Duodenal mucosa (tissue), 2 donors: ENCODE measurements at regions not wholly inside any gene's neighbourhood (a gene's known extent, or its start where the extent isn't known, plus 50 kb on each side); places are given as distances from the start of the nearest gene placed in this dataset.

Experiments used
- H3K27ac ChIP-seq: one replicate; pipeline ENCODE4 v1.7.0; 2013; ENCODE audit warnings: low read depth, low read length
- H3K27me3 ChIP-seq, 2 donors: one replicate each; pipeline ENCODE4 v1.7.0; 2013; ENCODE audit warnings: low read length in 2 of 2, control low read depth in 1 of 2; ENCODE audit not compliant: insufficient read depth in 2 of 2, control insufficient read depth in 1 of 2
- H3K36me3 ChIP-seq, 2 donors: one replicate each; pipeline ENCODE4 v1.7.0; 2013; ENCODE audit warnings: low read length in 2 of 2, control low read depth in 1 of 2; ENCODE audit not compliant: insufficient read depth in 2 of 2, control insufficient read depth in 1 of 2
- H3K4me1 ChIP-seq, 2 donors: one replicate each; pipeline ENCODE4 v1.7.0; 2013; ENCODE audit warnings: low read length in 2 of 2, control low read depth in 1 of 2; ENCODE audit not compliant: insufficient read depth in 2 of 2, control insufficient read depth in 1 of 2
- H3K4me3 ChIP-seq, 2 donors: one replicate each; pipeline ENCODE4 v1.7.0; 2013; ENCODE audit warnings: low read length in 2 of 2, low read depth in 1 of 2
- H3K9ac ChIP-seq, 2 donors: one replicate each; pipeline ENCODE4 v1.7.0; 2013; ENCODE audit warnings: low read length in 2 of 2, low read depth in 1 of 2
- H3K9me3 ChIP-seq, 2 donors: one replicate each; pipeline ENCODE4 v1.7.0; 2013; ENCODE audit warnings: low read length in 2 of 2, control low read depth in 1 of 2; ENCODE audit not compliant: control insufficient read depth in 1 of 2

DNA sequence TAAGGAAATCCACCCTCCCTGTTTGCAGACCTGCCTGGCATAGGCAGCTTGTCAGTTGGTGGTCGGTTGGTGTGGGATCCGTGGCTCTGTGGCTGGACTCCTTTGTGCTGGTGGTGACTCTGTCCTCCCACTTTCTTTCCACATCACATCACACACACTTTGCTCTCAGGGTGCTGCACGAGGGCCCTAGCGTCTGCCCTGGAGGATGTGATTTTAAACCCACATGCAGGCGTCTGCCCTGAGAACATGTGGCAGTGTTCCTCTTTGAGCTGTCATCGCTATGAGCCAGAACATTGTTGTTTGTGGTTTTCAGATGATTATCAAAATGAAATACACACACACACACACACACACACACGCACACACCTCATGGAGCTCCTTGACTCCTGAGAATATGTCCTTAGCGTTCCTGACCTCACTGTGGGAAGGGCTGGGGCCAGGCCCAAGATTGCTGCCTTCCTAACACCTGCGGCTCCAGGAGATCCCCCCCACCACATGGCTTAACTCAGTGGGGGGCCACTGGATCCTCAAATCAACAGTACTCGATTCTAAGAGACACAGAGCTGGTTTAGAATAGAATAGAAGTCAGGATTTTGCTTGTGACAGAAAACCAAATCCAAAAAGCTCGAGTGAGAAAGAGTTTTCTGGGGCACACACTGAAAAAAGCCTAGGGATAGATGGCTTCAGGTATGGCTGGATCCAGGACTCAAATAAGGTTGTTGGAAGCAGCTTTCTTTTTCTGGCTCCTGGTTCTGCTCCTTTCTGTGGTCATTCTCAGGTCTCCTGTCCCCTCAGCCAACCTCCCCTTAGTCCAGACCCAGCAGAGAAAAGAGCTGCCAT, 54.8 kb downstream of the RTP5 start:
- Histone ChIP-seq H3K4me1 (no peaks in the 10 kb centered on the region), H3K4me3 (no peak overlapping the region), H3K27ac (no peak overlapping the region), H3K9ac (no peak overlapping the region), H3K9me3 (no peaks in the 10 kb centered on the region), H3K27me3 (peaks cover 0 to 4% of the 10 kb centered on the region in 2 donors), H3K36me3 (no peaks in the 10 kb centered on the region)

DNA sequence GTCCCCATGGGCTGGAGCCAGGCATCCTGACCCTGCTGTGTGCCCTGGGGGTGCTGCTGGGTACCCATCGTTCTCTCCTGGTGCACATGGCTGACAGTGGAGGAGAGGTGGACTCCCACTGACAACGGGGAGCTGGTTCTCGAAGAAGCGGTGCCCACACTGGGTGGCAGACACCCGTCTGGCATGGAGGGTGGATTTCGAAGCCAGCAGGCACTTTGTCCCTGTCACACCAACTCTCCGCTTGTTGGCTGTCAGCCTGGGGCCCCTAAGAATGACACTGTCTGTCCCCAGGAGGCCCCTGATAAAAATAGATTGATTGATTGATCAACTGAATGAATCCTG, 55.4 kb downstream of the RTP5 start:
- Histone ChIP-seq H3K27ac (no peak overlapping the region), H3K9ac (no peak overlapping the region), H3K36me3 (no peaks in the 10 kb centered on the region), H3K4me3 (no peak overlapping the region), H3K4me1 (no peaks in the 10 kb centered on the region), H3K9me3 (no peaks in the 10 kb centered on the region), H3K27me3 (peaks cover 0 to 4% of the 10 kb centered on the region in 2 donors)

DNA sequence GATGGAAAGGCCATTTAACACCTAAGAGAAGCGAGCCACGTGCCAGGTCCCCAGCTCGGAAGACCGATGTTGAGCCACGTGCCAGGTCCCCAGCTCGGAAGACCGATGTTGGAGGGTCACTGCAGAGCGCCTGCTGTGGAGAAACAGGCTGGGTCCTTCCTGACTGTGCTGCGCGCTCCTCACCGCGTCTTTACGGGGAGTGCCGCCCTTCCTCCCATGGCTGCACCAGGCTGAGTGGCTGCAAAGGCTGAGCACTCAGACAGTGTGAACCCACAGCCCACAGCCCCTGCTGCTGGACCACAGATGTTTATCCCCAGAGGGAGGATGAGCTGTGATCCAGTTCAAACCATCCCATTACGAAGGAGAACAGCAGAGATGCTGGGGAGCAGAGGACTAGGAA, 55.7 kb downstream of the RTP5 start:
- H3K4me1 ChIP-seq: no peaks in the 10 kb centered on the region
- no peak overlapping the region for H3K9ac ChIP-seq
- H3K27ac ChIP-seq: no peak overlapping the region
- H3K9me3 ChIP-seq: no peaks in the 10 kb centered on the region
- H3K36me3 ChIP-seq: no peaks in the 10 kb centered on the region
- H3K4me3 ChIP-seq: no peak overlapping the region
- peaks cover 0 to 4% of the 10 kb centered on the region in 2 donors for H3K27me3 ChIP-seq

DNA sequence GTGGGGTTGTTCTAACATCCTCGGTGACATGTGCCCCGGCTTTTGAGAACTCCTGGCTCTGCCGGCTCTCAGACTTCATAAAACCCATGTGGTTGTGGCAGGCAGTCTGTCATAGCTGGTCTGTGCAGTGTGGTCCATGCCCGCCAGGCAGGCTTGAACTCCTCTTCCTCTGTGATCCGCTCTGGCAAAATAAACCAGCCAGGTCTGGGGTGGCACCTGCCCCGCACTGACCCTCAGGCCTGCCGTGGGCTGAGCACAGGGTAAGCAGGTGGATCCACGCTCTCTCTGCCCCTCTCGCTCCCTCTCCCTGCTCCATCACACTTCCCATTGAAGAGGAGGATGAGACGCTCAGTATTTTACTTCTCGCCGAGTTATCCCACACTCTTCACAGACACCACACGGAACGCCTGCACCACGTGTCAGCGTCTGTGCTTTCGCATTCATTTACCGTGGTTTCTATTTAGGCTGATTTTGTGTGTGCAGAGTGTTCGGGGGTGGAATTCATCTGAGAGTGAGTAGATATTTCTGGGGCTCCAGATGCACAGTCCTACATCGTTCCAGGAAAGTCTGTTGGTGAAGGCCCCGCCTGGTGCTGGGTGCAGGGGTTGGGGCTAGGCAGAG, 56.4 kb downstream of the RTP5 start:
- Histone ChIP-seq H3K4me1 (no peaks in the 10 kb centered on the region), H3K36me3 (no peaks in the 10 kb centered on the region), H3K27ac (no peak overlapping the region), H3K9ac (no peak overlapping the region), H3K27me3 (peaks cover 0 to 4% of the 10 kb centered on the region in 2 donors), H3K4me3 (no peak overlapping the region), H3K9me3 (no peaks in the 10 kb centered on the region)

DNA sequence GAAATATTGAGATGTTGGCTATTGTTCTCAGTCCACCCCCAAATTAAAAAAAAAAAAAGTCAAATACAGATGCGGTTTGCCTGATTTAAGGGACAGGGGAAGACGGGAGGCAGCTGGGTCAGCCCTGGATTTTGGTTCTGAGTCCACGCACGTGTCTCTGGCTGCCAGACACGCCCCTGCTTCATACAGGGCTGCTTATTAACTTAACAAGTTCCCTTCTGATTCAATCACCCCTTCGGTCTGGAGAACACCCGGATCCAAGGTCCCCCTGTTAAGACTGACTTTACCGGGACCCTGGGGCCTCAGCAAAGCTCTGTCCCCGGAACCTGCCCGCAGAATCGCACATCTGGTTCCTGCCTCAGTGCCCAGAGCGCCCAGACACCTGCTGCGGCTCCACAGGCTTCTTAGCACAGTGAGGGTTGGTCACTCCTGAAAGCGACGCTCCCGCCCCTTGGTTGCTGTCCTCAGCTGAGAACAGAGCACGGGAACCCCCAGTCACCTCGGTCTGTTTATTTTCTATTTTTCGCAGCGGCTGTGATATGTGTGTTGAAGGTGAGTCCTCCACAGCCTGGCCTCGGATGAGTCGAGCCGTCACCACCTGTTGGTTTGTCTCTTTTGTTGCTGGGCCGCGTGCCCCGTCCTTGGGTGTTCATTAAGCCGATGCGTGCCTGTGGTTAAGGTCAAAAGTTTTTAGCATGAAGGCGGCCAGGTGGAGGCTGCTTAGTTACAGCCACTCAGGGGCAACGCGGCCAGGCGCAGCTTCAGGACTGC, 57.2 kb downstream of the RTP5 start:
- H3K27ac ChIP-seq: no peak overlapping the region
- H3K27me3 ChIP-seq: peaks cover 0 to 4% of the 10 kb centered on the region in 2 donors
- no peak overlapping the region for H3K4me3 ChIP-seq

DNA sequence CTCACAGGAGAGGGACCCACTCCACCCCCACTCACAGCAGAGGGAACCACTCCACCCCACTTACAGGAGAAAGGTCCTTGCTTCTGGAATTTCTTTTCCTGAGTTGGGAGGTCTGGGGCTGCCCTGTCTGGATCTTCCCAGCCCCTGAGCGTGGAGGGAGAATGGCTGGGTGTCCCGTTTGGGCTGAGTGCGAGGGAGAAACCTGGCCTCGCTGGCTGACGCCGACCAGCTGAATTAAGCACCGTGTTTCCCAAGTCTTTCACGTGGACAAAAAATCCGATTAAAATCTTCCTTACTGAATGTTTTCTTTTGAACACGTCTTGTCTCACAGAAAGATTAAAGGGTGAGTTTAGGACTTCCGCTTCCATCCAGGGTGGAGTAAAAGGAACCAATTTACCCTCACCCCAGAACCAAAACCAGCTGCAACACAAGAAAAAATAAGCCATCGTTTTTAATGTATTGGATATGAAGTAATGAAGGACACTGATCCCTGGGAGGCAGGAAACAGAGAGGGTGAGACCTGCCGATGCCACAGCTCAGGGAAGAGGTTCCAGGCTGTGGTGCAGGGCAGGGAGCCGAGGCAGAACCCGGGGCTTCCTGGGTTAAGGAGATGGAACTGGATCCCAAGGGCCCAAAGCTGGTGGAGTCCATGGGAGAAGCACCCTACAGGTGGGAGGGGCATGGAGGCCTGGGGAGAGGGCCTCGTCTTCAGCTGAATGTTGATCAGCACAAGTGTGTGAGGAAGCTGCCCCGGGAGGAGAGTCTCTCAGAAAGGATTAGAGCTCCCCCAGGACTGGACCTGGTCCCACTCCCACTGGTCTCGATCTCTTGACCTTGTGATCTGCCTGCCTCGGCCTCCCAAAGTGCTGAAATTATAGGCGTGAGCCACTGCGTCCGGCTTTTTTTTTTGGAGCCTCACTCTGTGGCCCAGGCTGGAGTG, 60.3 kb downstream of the RTP5 start:
- Histone ChIP-seq H3K9me3 (no peaks in the 10 kb centered on the region), H3K4me3 (no peak overlapping the region), H3K4me1 (peaks cover 0 to 4% of the 10 kb centered on the region in 2 donors), H3K36me3 (no peaks in the 10 kb centered on the region), H3K27me3 (peaks cover 0 to 4% of the 10 kb centered on the region in 2 donors), H3K9ac (no peak overlapping the region), H3K27ac (no peak overlapping the region)

More for the DNA sequence above, 57.2 kb downstream of the RTP5 start:
- H3K4me1 ChIP-seq: no peaks in the 10 kb centered on the region
- H3K9me3 ChIP-seq: no peaks in the 10 kb centered on the region
- H3K36me3 ChIP-seq: no peaks in the 10 kb centered on the region
- no peak overlapping the region for H3K9ac ChIP-seq

DNA sequence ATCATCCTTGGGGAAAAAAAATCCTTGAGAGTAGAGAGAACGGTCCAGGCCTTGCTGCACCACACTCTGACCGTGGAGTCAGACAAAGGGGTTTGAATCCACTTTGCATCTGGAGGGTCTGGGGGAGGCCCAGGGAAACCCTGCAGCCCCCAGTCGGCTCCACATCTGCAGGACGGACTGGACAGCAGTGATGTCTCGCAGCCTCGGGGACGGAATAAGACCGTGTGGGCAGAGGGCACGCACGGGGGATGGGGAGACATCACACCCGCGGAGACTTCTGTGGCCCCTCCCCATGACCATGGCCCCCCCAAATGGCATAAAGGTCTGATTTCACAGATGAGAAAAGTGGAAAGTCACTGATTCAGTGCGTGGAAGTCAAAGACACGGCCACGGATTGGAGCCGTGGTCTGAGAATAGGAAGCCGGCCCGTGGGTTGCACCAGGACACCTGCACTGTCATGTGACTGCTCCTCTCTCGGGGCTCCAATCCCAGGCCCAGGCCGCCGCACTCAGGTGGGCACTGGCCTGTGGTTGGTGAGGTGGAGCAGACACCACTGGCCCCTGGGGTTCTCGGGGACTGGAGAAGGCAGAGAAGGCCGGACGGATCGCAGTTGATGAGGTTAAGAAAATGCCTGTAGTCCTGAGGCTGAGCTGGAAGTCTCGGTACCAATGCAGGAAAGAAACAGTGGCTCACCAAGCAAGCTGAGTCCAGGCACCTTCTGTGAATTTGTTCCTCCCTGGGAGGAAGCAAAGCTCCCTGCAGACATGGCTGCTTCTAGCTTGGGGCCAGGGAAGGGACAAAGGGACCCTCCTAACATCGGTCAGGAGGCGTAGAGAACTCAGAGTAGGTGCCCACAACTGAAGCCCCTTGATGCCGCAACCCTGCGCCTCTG, 61.8 kb downstream of the RTP5 start:
- peaks cover 0 to 4% of the 10 kb centered on the region in 2 donors for H3K4me1 ChIP-seq

GRCh38 chr2:241931976-241932898, 62.7 kb downstream of the RTP5 start:
- Histone ChIP-seq H3K27me3 (no peaks in the 10 kb centered on the region), H3K4me3 (no peak overlapping the region), H3K4me1 (peaks cover 0 to 4% of the 10 kb centered on the region in 2 donors), H3K9ac (no peak overlapping the region), H3K36me3 (no peaks in the 10 kb centered on the region), H3K9me3 (no peaks in the 10 kb centered on the region), H3K27ac (no peak overlapping the region)

More for the DNA sequence above, 61.8 kb downstream of the RTP5 start:
- Histone ChIP-seq H3K27me3 (peaks cover 0 to 4% of the 10 kb centered on the region in 2 donors), H3K9me3 (no peaks in the 10 kb centered on the region), H3K4me3 (no peak overlapping the region), H3K9ac (no peak overlapping the region), H3K36me3 (no peaks in the 10 kb centered on the region), H3K27ac (no peak overlapping the region)
